ENCODE measurements at regions not wholly inside any gene's neighbourhood (a gene's known extent, or its start where the extent isn't known, plus 50 kb on each side); places are given as distances from the start of the nearest gene placed in this dataset.
"Not testable (repeated sequence)": the region's sequence is repeated elsewhere in the genome, so short reads cannot be mapped to it uniquely, and the experiment has no call there.

DNA sequence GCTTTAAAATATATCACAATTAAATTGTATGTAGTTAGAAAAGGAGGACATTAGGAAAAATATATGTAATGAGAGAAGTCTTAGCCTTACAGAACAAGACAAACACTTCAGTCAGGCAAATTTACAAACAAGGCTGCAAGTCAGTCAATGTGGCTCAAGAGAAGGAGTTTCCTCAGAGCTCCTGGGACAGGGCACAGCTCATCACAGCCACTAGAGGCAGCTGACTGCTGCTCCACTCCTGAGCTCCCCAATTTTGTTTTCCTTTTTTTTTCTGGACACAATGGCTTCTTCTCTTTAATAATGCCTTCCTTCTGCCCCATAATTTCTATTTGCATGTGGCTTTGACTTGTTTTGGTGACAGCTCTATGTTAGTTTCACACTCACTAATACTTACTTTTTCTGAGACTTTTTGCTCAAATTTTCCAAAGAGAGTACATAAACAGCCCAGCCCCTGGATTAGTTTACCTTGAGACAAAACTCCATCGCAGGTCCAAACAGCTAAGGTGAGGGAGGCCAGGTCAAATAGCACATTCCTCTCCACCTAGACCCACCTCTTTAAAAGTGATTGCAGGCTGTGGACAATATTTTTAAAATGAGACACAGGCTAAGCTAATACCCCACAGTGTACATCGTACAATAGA, 850.4 kb upstream of the FRG1 start:
- DNase-seq (ENCODE audit: low read depth), result peak; percentile 29

DNA sequence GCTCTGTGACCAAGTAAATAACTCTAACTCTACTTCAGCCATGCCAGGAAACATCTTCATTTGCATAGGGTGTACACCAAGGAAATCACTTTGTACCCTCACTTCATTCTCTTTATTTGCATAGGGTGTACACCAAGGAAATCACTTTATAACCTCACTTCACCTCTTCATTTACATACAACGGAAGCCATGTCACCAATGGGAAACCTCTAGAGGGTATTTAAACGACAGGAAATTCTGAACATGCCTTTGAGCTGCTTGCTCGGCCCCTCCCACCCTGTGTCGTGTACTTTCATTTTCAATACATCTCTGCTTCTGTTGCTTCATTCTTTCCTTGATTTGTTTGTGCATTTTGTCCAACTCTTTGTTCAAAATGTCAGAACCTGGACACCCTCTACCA, 848.1 kb upstream of the FRG1 start:
- peak; percentile 39 for DNase-seq (ENCODE audit: low read depth)

DNA sequence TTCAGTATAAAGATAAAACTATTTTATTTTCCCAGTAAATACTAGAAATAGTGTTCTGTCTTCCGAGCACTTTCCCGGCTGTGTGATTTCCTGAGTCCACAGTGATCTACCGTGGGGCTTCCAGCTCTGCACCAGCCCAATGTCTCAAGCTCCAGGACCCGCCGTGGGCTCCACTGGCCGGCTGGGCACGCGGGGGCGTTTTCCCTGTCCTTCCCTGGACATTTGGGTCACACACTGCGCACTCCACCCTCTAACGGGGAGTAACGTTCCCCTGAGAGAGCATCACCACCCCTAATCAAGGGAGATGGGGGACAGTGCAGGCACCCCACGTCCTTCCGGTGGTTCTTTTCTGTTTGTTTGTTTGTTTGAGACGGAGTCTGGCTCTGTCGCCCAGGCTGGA, 844.6 kb upstream of the FRG1 start:
- no peak for DNase-seq (ENCODE audit: low read depth)

DNA sequence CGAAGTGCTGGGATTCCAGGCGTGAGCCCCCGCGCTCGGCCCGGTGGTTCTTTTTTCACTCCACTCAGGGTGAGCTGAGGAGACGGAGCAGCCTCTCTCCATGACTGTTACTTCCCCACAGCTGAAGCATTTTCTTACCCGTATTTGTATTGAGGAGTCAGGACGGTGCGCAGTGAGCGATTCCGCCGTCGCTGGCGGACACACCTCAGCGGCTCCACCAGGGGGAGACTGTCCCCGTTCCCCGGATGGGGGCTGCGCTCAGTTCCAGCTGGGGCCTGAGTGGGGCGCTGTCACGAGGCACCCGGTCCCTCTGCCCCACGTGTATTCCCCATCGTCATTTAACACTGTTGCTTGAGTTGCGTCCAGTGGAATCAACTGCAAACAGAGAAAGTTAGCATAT, 844.0 kb upstream of the FRG1 start:
- DNase-seq (ENCODE audit: low read depth), result no peak

DNA sequence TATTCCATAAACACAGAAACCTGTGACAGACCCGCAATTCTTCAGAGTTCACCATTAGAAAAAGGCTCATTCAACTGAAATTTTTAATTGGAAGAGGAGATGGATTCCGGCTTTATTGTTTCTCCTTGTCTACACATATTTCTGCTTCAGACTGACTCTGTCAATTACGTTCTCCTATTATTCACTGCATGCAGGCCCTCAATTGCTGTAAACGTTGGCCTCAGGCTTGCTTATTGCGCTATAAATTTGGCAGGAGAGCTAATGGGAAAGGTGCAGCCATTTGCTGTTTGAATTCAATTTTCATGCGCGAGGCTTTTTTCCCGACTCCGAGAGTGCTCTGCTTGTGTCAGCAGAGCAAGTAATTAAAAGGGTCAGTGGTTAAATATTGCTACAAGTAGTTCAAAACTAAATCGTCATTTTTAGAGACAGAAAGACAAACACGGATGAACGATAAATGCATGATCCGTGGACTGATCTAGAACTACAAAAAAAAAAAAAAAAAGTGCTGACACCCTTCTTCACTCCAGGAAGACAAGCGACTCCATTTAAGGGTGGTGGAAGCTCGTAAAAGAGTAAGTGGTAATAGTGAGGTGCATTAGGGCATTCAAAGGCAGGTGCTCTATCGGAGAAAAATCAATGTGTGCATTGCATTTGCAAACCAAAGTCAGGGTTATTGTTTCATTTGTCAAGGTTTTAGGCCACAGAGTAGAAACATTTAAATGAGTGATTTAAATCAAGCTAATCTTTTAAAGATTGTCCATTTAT, 841.6 kb upstream of the FRG1 start:
- DNase-seq (ENCODE audit: low read depth), result no peak

DNA sequence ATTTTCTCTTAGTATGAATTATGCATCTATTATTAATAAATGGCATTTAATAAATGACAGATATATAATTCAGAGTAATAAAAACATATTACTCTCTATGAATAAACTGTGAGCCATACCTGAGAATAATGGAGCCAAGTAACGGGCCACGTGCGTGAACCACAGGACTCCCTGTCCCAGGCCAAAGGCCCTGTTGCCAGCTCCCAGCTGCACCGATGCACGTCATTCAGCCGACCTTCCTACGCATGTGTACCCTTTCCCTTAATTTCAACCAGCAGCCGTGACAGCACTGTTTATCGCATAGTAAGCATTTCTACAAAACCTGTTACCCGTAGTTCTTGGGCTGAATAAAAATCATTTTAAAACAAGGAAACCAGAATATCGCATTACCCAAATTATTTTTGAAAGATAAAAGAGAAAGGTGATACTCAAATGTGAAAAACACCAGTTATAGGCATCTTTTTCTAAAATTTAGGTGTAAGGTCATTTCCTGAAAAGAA, 827.2 kb upstream of the FRG1 start:
- no peak for DNase-seq (ENCODE audit: low read depth)

DNA sequence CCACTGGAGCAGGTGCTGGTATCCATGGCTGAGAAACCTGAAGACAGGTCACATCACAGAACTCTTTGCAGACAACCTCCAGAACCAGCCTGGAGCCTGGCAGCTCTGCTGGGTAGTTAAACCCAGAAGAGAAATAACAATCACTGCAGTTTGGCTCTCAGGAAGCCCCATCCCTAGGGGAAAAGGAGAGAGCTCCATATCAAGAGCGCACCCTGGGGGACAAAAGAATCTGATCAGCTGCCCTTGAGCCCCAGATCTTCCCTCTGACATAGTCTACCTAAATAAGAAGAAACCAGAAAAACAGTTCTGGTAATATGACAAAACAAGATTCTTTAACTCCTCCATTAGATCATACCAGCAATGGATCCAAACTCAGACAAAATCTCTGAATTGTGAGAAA, 823.2 kb upstream of the FRG1 start:
- DNase-seq (ENCODE audit: low read depth), result peak; percentile 0

DNA sequence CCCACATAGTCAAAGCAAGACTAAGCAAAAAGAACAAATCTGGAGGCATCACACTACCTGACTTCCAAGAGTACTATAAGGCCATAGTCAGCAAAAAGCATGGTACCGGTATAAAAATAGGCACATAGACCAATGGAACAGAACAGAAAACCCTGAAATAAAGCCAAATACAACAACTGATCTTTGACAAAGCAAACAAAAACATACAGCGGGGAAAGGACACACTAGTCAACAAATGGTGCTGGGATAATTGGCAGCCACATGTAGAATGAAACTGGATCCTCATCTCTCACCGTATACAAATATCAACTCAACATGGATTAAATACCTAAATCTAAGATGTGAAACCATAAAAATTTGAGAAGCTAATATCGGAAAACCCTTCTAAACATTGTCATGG, 819.3 kb upstream of the FRG1 start:
- no peak for DNase-seq (ENCODE audit: low read depth)

DNA sequence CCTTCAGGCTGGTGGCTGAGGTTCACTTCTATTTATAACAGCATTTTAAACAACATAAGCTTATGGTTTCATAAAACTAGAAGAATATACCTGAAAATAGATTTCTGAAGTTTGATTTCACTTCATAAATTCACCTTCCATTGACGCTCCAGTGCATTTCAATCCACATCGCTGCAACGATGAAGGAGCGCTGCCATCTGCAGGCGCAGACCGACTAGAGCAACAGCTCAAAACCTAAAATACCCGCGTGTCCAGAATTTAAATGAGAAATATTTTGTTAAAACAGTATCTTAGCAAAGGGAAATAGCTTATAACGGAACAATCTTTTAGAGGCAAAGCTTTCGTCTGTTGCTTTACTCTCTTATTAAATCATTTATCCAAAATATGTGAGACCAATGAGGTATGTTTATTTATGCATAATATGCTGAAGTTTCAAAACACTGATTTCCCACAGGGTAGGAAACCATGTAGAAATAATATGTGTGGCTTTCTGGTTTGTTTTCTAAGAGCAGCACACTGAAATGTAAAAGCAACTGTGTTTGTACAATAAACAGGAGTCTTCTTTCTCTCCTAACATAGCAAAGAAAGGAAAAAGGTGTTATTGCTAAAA, 816.4 kb upstream of the FRG1 start:
- DNase-seq (ENCODE audit: low read depth), result peak; percentile 61

DNA sequence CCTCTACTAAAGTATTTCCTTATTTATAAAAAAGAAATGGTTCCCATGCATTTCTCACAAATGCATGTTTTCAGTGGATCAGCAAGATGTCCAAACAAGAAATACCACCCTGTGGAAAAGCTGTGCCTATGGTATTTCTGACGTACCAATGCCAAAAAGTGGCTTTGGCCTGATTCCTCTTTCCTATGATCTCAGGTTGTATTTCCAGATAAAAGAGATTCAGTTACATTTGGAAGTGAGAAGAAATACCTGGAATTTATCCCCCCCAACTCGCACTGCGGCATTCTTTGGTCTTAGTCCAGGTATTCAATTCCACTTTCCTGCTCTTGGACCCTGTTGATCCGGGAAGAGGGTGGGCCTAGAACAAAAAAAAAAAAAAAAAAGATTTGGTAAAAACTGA, 815.9 kb upstream of the FRG1 start:
- DNase-seq (ENCODE audit: low read depth), result no peak

DNA sequence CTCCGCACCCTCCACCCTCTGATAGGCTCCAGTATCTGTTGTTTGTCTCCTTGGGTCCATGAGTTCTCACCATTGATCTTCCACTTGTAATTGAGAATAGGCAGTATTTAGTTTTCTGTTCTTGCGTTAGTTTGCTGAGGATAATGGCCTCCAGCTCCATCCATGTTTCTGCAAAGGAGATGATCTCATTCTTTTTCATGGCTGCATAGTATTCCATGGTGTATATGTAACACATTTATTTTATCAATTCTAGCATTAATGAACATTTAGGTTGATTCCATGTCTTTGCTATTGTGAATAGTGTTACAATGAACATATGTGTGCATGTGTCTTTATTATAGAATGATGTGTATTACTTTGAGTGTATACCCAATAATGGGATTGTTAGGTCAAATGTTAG, 814.6 kb upstream of the FRG1 start:
- DNase-seq (ENCODE audit: low read depth), result no peak

DNA sequence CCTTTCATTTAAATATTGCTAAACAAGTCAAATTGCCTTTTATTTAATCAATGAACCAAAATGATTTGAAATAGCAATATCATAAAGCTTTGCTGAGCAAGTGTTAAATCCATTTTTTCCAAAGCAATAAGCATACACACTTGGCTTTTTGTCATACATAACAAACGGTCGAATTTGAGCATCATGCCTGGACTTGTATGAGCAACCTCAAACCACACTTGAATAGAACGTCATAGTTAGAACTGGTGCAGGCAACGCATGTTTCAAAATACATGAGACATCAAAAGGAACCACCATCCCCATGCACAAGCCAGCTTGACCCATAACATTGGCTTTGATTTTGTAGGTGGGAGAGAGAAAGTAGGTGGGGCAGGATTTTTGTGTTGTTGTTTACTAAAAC, 812.3 kb upstream of the FRG1 start:
- DNase-seq (ENCODE audit: low read depth), result no peak

DNA sequence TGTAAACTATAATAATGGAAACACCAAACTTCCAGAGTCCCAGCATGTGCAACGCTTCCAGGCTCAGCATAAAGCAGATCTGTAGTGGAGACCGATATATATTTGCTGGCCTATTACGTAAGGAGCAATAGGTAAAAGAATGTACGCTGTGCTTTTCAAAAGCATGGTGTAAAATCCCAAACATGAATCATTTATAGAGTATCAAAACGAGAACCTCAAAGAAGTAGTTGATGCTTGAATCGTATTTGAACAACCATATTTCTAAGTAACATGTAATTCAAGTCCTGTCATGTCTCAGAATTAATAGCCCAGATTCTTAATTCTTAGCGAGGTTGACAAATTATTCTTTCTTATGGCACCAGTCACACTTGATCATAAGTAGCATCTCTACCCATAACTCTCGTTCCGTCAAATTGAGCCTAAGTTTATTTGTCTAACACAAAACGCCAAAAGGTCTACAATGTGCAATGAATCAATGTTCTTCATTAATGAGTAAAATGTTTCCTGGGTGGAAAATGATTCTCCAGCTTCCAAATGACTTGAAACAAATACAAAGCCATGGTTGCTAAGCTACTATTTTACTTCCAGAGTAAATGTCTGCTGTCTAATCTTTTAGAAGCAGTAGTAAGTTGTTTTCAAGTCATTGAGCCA, 811.5 kb upstream of the FRG1 start:
- no peak for DNase-seq (ENCODE audit: low read depth)

DNA sequence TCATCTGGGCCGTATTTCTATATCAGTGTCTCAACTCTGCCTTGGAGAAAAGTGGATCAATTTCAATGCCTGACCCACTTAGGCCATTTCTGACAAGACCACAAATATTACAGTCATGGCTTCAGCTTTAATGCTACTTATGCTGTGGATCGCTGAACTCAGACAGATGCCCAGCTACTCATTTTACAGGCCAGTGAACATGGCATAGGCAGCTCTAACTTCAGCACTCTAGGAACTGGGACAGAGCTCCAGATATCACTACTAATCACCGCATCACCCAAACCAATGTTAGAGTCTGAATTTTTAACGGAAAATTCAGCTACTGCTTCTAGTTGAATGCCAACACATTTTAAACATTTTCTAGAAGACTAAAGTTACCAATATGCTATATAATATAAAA, 809.6 kb upstream of the FRG1 start:
- no peak for DNase-seq (ENCODE audit: low read depth)

DNA sequence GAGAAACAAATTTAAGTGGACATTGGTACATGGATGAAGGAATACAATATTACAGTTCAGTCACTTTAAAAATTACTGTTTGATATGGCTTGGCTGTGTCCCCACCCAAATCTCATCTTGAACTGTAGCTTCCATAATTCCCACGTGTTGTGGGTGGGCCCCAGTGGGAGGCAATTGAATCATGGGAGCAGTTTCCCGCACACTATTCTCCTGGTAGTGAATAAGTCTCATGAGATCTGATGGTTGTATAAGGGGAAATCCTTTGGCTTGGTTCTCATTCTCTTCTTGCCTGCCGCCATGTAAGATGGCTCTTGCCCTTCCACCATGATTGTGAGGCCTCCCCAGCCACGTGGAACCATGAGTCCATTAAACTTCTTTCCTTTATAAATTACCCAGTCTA, 804.2 kb upstream of the FRG1 start:
- no peak for DNase-seq (ENCODE audit: low read depth)

DNA sequence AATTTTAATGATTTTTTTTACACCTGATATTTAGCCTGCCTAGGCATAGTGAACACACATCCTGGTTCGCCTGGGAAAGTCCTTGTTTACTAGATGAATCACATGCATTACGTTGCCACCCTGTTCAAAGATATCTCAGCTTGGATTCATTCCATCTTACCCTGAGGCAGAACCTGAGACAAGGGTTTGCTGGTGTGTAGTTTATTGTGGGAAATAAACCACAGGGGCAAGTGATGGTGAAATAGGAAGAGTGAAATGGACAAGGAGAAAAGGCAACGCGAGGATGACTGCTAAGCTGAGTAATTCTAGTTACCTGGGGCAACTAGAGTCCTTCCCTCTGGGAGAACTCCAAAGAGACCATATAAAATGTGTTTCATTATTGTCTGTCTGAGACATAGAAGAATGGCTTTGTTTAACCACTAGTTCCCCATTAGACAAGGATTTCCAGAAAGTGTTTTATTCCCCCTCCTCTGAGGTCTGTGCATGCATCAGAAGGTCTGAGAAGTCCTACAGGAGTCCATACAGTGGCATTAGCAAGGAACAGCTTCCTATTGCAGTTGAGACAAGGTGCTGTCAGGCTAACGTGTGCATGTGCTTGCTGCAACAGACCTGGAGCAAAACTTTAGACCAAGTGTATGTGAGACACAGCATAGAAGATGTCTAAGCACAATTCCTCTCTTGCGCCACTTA, 797.3 kb upstream of the FRG1 start:
- peak; percentile 21 for DNase-seq (ENCODE audit: low read depth)

DNA sequence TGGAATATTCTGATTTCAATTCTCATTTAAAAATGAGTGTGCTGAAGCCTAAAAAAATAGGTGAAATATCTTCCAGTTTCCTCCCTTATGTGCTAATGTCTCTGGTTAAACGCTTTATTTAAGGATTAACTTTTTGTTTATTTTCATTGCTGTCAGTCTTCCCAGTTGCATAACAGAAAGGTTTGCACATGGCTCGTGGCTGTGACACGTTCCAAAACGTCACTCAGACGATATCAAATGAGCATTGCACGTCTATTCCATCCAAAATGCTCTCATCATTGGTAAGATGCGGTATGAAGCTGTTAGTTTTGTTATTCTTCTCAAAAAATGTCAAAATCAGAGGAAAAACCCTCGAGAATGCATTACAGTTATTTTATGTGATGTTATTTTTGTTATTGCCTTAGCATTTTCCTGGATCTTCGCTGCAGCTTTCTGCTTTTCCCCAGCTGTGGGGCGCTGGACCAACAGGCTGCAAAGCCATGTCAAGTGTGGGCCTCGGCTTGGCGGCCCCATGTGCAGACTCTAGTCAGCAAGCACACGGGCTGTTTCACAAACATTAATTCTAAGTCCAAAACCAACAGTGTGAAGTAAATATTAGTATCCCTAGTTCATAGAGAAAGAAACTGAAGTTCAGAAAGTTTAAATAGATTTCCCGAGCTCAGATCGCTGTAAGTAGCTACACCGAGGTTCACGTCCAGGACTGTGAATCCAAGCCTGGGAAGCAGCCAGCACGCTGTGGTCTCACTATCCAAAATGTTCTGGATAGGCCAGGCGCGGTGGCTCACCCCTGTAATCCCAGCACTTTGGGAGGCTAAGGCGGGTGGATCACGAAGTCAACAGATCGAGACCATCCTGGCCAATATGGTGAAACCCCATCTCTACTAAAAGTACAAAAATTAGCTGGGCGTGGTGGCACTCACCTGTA, 793.4 kb upstream of the FRG1 start:
- no peak for DNase-seq (ENCODE audit: low read depth)

DNA sequence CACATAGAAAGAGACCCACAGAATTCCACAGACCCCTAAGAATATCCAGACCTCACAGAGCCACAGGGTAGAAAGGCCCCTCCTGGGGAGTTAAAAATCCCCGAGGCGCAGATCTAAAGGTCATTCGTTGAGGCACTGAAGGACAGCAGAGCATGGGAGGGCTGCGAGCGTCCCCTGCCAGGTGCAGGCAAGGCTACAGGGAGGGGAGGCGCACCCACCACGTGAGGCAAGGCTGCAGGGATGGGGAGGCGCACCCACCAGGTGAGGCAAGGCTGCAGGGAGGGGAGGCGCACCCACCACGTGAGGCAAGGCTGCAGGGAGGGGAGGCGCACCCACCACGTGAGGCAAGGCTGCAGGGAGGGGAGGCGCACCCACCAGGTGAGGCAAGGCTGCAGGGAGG, 785.6 kb upstream of the FRG1 start:
- DNase-seq (ENCODE audit: low read depth), result not testable (repeated sequence)

DNA sequence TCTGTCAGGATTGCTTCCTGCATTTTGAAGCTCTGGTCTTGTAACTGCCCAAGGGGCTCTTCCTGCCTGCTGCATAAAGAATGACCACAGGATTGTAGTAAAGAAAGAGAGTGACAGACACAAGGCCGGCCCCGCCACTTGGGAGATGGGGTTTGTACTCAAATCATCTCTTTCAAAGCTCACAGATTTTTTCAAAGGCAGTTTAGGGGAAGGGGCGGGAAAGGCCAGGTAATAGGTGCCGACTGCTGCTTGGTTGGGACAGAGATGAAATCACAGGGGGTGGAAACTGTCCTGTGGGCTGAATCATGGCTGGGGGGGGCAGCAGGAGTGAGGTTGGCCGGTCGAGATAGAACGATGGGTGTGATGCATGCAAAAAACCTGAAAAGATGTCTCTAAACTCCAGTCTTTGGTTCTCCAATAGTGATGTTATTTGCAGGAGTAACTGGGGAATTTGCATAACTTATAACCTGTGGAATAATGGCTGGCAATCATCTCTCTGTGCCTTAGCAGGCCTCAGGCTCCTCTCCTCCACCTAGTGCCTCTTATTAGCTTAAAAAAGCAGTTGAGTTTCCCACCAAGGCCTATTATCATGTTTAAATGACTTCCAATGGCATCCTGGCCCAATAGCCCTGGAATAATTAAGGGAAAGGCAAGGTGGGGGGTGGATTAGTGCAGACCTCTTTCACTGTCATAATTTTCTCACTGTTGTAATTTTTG, 778.4 kb upstream of the FRG1 start:
- no peak for DNase-seq (ENCODE audit: low read depth)

DNA sequence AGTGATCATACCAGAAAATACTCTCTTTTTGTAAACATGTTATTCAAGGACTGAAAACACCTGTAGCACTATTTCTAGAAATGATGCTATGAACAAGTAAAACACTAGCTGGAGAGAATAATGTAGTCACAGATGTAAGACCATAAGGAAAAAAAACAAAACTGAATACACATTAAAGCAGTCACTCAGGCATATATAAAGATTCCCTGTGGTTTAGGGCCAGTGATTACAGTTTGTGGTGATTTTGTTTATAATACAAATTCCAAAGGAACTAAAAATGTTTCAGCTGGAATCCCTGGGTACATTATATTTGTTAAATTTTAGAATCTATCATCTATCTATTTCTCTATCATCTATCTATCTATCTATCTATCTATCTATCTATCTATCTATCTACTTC, 777.8 kb upstream of the FRG1 start:
- peak; percentile 3 for DNase-seq (ENCODE audit: low read depth)

DNA sequence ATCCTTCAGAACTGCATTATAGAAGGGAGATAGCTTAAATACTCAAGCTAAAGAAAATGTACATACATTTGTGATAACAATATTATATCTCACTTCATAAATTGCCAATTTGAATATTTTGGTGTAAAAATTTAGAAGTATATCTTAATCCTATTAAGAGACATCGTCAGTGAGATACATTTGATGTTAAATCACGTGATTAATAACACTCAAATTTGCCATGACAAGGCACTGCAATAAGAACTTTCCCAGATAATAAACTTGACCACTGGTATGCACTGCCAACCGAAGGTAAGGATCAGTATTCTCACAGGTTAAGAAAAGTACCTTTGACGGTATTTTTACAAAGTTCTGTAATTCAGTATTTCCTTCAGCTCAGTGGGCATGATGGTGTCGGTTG, 764.7 kb upstream of the FRG1 start:
- DNase-seq (ENCODE audit: low read depth), result no peak

Data from iris pigment epithelial cell (primary cell).